ENCODE measurements at regions not wholly inside any gene's neighbourhood (a gene's known extent, or its start where the extent isn't known, plus 50 kb on each side); places are given as distances from the start of the nearest gene placed in this dataset.

GRCh38 chr7:16205466-16205865 is 215.9 kb downstream of the CRPPA start:
- DNase-seq (no peak), ATAC-seq (replicated peaks in 1 of 4) (no peak)
- WGBS (ENCODE audit: insufficient coverage), result no CpG with 5 or more reads among the region's 2 CpGs
- Histone ChIP-seq H3K36me3 (ENCODE audit: control insufficient read depth in 2 of 2, extremely low read depth in 1 of 2, insufficient read depth in 1 of 2, low read length in 1 of 2) (no peaks in the 10 kb centered on the region), H3K4me3 (ENCODE audit: control insufficient read depth in 1 of 2, extremely low read depth in 1 of 2, low read length in 1 of 2) (no peak overlapping the region), H3K27ac (ENCODE audit: low read length) (no peak overlapping the region), H3K9me3 (no peaks in the 10 kb centered on the region), H3K27me3 (replicated peaks in 1 of 2; ENCODE audit: control insufficient read depth in 2 of 2, extremely low read depth in 1 of 2, insufficient read depth in 2 of 2, low read length in 1 of 2) (no peaks in the 10 kb centered on the region), H3K4me1 (ENCODE audit: control insufficient read depth in 1 of 2, extremely low read depth in 1 of 2, insufficient read depth in 2 of 2, low read length in 2 of 2) (no peaks in the 10 kb centered on the region)
- Mint-ChIP-seq H3K4me3 (no peak overlapping the region), H3K27ac (no peak overlapping the region), H3K4me1 (no peaks in the 10 kb centered on the region), H3K9me3 (peaks cover 0 to 4% (median 0%) of the 10 kb centered on the region in 3 donors), H3K27me3 (no peaks in the 10 kb centered on the region), H3K36me3 (no peaks in the 10 kb centered on the region)
- POLR2A ChIA-PET, result no interaction called here
- CTCF ChIA-PET, result no interaction called here

DNA sequence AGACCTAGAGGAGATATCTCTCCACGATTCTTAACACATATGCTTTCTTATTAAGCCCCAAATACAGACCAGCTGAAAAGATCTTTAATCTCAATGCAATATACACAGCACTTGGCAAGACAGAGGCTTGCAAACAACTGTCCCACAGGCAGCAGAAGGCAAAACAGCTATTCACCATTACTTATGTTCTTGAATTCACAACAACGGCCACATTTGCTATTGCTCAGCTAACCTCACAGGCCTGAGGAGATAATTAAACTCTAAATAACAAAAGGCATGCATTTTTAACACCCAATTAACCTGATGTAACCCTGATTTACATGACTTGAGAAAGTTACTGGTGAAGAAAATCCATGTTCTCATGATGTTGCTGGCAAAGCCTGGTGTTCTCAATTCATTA is 216.4 kb downstream of the CRPPA start:
- Mint-ChIP-seq H3K4me1 (no peaks in the 10 kb centered on the region), H3K27me3 (no peaks in the 10 kb centered on the region), H3K36me3 (no peaks in the 10 kb centered on the region), H3K27ac (no peak overlapping the region), H3K9me3 (peaks cover 0 to 4% (median 0%) of the 10 kb centered on the region in 3 donors), H3K4me3 (no peak overlapping the region)
- H3K4me3 ChIP-seq (ENCODE audit: control insufficient read depth in 1 of 2, extremely low read depth in 1 of 2, low read length in 1 of 2), result no peak overlapping the region
- POLR2A ChIA-PET, result no interaction called here
- H3K27ac ChIP-seq (ENCODE audit: low read length), result no peak overlapping the region
- WGBS (ENCODE audit: insufficient coverage), result 71% methylated on average over 1 of the region's 2 CpGs
- ATAC-seq (replicated peaks in 1 of 4) (no peak), DNase-seq (no peak)
- H3K4me1 ChIP-seq (ENCODE audit: control insufficient read depth in 1 of 2, extremely low read depth in 1 of 2, insufficient read depth in 2 of 2, low read length in 2 of 2), result no peaks in the 10 kb centered on the region
- H3K27me3 ChIP-seq (replicated peaks in 1 of 2; ENCODE audit: control insufficient read depth in 2 of 2, extremely low read depth in 1 of 2, insufficient read depth in 2 of 2, low read length in 1 of 2), result no peaks in the 10 kb centered on the region
- H3K36me3 ChIP-seq (ENCODE audit: control insufficient read depth in 2 of 2, extremely low read depth in 1 of 2, insufficient read depth in 1 of 2, low read length in 1 of 2), result no peaks in the 10 kb centered on the region
- no peaks in the 10 kb centered on the region for H3K9me3 ChIP-seq
- CTCF ChIA-PET, result no interaction called here

DNA sequence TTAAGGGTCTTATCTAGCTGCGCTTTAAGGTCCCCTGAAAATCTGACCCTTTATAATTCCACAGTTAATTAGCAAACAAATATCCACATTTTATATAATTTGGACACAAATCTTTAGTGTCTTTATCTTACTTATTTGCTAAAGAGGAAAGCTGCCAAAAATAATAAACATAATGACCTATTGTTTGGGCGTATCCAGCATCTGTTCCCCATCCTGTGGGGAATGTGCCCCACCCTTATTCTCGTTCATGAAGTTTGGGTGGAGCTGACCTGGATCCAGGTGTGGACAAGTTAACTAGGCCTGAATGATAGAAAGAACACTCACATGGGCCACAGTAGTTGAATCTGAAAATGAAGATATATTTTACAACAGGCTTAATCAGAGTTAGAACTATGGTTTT is 218.3 kb downstream of the CRPPA start:
- no peak for DNase-seq
- ATAC-seq (replicated peaks in 1 of 4), result no peak
- Histone ChIP-seq H3K27ac (ENCODE audit: low read length) (no peak overlapping the region), H3K27me3 (replicated peaks in 1 of 2; ENCODE audit: control insufficient read depth in 2 of 2, extremely low read depth in 1 of 2, insufficient read depth in 2 of 2, low read length in 1 of 2) (no peaks in the 10 kb centered on the region), H3K9me3 (no peaks in the 10 kb centered on the region), H3K4me3 (ENCODE audit: control insufficient read depth in 1 of 2, extremely low read depth in 1 of 2, low read length in 1 of 2) (no peak overlapping the region), H3K36me3 (ENCODE audit: control insufficient read depth in 2 of 2, extremely low read depth in 1 of 2, insufficient read depth in 1 of 2, low read length in 1 of 2) (no peaks in the 10 kb centered on the region), H3K4me1 (ENCODE audit: control insufficient read depth in 1 of 2, extremely low read depth in 1 of 2, insufficient read depth in 2 of 2, low read length in 2 of 2) (no peaks in the 10 kb centered on the region)
- peaks cover 0 to 9% (median 0%) of the 10 kb centered on the region in 3 donors for H3K9me3 Mint-ChIP-seq
- H3K4me1 Mint-ChIP-seq, result no peaks in the 10 kb centered on the region
- H3K36me3 Mint-ChIP-seq, result no peaks in the 10 kb centered on the region
- 100% methylated on average over 1 of the region's 3 CpGs for WGBS (ENCODE audit: insufficient coverage)
- no peak overlapping the region for H3K27ac Mint-ChIP-seq
- no peaks in the 10 kb centered on the region for H3K27me3 Mint-ChIP-seq
- no peak overlapping the region for H3K4me3 Mint-ChIP-seq
- ChIA-PET CTCF (no interaction called here), POLR2A (no interaction called here)

GRCh38 chr7:16202303-16202702 is 219.0 kb downstream of the CRPPA start:
- Histone ChIP-seq H3K4me1 (ENCODE audit: control insufficient read depth in 1 of 2, extremely low read depth in 1 of 2, insufficient read depth in 2 of 2, low read length in 2 of 2) (no peaks in the 10 kb centered on the region), H3K4me3 (ENCODE audit: control insufficient read depth in 1 of 2, extremely low read depth in 1 of 2, low read length in 1 of 2) (no peak overlapping the region), H3K36me3 (ENCODE audit: control insufficient read depth in 2 of 2, extremely low read depth in 1 of 2, insufficient read depth in 1 of 2, low read length in 1 of 2) (no peaks in the 10 kb centered on the region), H3K27ac (ENCODE audit: low read length) (no peak overlapping the region), H3K9me3 (no peaks in the 10 kb centered on the region), H3K27me3 (replicated peaks in 1 of 2; ENCODE audit: control insufficient read depth in 2 of 2, extremely low read depth in 1 of 2, insufficient read depth in 2 of 2, low read length in 1 of 2) (no peaks in the 10 kb centered on the region)
- Mint-ChIP-seq H3K4me1 (no peaks in the 10 kb centered on the region), H3K27ac (no peak overlapping the region), H3K9me3 (peaks cover 0 to 9% (median 0%) of the 10 kb centered on the region in 3 donors), H3K36me3 (no peaks in the 10 kb centered on the region), H3K27me3 (no peaks in the 10 kb centered on the region), H3K4me3 (no peak overlapping the region)
- DNase-seq, result no peak
- ATAC-seq (replicated peaks in 1 of 4), result no peak
- POLR2A ChIA-PET, result no interaction called here
- CTCF ChIA-PET, result no interaction called here

DNA sequence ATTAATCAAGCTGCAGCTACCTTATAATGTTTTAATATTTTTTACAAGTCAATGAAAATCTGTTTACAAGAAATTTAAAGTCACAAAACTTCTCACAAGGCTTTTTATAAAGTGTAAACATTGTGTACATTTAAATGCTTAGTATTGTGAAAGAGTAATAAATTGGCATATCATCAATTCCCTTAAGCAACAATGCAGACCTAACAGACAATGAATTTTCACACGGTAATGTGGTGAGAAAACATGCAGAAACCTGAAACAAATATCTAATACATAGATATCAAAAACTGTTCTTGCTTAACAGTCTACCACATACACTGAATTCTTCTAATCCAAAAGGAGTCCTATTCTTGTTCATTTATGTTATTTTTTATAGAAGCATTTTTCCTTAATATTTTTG is 220.7 kb downstream of the CRPPA start:
- CTCF ChIA-PET, result no interaction called here
- WGBS (ENCODE audit: insufficient coverage), result no CpG with 5 or more reads among the region's 1 CpG

GRCh38 chr7:16193631-16194030 is 227.7 kb downstream of the CRPPA start:
- Histone ChIP-seq H3K36me3 (ENCODE audit: control insufficient read depth in 2 of 2, extremely low read depth in 1 of 2, insufficient read depth in 1 of 2, low read length in 1 of 2) (no peaks in the 10 kb centered on the region), H3K27me3 (replicated peaks in 1 of 2; ENCODE audit: control insufficient read depth in 2 of 2, extremely low read depth in 1 of 2, insufficient read depth in 2 of 2, low read length in 1 of 2) (no peaks in the 10 kb centered on the region), H3K4me1 (ENCODE audit: control insufficient read depth in 1 of 2, extremely low read depth in 1 of 2, insufficient read depth in 2 of 2, low read length in 2 of 2) (no peaks in the 10 kb centered on the region), H3K27ac (ENCODE audit: low read length) (no peak overlapping the region), H3K9me3 (no peaks in the 10 kb centered on the region), H3K4me3 (ENCODE audit: control insufficient read depth in 1 of 2, extremely low read depth in 1 of 2, low read length in 1 of 2) (no peak overlapping the region)
- Mint-ChIP-seq H3K9me3 (no peaks in the 10 kb centered on the region), H3K27ac (no peak overlapping the region), H3K4me1 (no peaks in the 10 kb centered on the region), H3K4me3 (no peak overlapping the region), H3K36me3 (no peaks in the 10 kb centered on the region), H3K27me3 (no peaks in the 10 kb centered on the region)
- CTCF ChIA-PET, result no interaction called here
- WGBS (ENCODE audit: insufficient coverage), result 90% methylated on average over 2 of the region's 4 CpGs
- POLR2A ChIA-PET, result no interaction called here
- ATAC-seq (replicated peaks in 1 of 4) (no peak), DNase-seq (no peak)

More for the DNA sequence above, 220.7 kb downstream of the CRPPA start:
- no peak overlapping the region for H3K27ac ChIP-seq (ENCODE audit: low read length)
- POLR2A ChIA-PET, result no interaction called here
- no peak for ATAC-seq (replicated peaks in 1 of 4)
- no peak overlapping the region for H3K4me3 ChIP-seq (ENCODE audit: control insufficient read depth in 1 of 2, extremely low read depth in 1 of 2, low read length in 1 of 2)
- H3K36me3 Mint-ChIP-seq, result no peaks in the 10 kb centered on the region
- no peaks in the 10 kb centered on the region for H3K4me1 Mint-ChIP-seq
- H3K4me1 ChIP-seq (ENCODE audit: control insufficient read depth in 1 of 2, extremely low read depth in 1 of 2, insufficient read depth in 2 of 2, low read length in 2 of 2), result no peaks in the 10 kb centered on the region
- H3K27me3 ChIP-seq (replicated peaks in 1 of 2; ENCODE audit: control insufficient read depth in 2 of 2, extremely low read depth in 1 of 2, insufficient read depth in 2 of 2, low read length in 1 of 2), result no peaks in the 10 kb centered on the region
- no peaks in the 10 kb centered on the region for H3K27me3 Mint-ChIP-seq
- no peak overlapping the region for H3K4me3 Mint-ChIP-seq
- H3K9me3 ChIP-seq, result no peaks in the 10 kb centered on the region
- H3K27ac Mint-ChIP-seq, result no peak overlapping the region
- DNase-seq, result no peak
- H3K9me3 Mint-ChIP-seq, result peaks cover 0 to 9% (median 0%) of the 10 kb centered on the region in 3 donors
- H3K36me3 ChIP-seq (ENCODE audit: control insufficient read depth in 2 of 2, extremely low read depth in 1 of 2, insufficient read depth in 1 of 2, low read length in 1 of 2), result no peaks in the 10 kb centered on the region

- Mint-ChIP-seq H3K36me3 (no peaks in the 10 kb centered on the region), H3K27ac (no peak overlapping the region), H3K27me3 (no peaks in the 10 kb centered on the region), H3K4me3 (no peak overlapping the region), H3K9me3 (peaks cover 0 to 3% (median 0%) of the 10 kb centered on the region in 3 donors), H3K4me1 (no peaks in the 10 kb centered on the region)
- ATAC-seq (replicated peaks in 1 of 4), result no peak
- ChIA-PET CTCF (no interaction called here), POLR2A (no interaction called here)
- H3K4me1 ChIP-seq (ENCODE audit: control insufficient read depth in 1 of 2, extremely low read depth in 1 of 2, insufficient read depth in 2 of 2, low read length in 2 of 2), result no peaks in the 10 kb centered on the region
- H3K27me3 ChIP-seq (replicated peaks in 1 of 2; ENCODE audit: control insufficient read depth in 2 of 2, extremely low read depth in 1 of 2, insufficient read depth in 2 of 2, low read length in 1 of 2), result no peaks in the 10 kb centered on the region
- no peak for DNase-seq
- no peak overlapping the region for H3K4me3 ChIP-seq (ENCODE audit: control insufficient read depth in 1 of 2, extremely low read depth in 1 of 2, low read length in 1 of 2)
- no peaks in the 10 kb centered on the region for H3K36me3 ChIP-seq (ENCODE audit: control insufficient read depth in 2 of 2, extremely low read depth in 1 of 2, insufficient read depth in 1 of 2, low read length in 1 of 2)
- 100% methylated on average over 1 of the region's 2 CpGs for WGBS (ENCODE audit: insufficient coverage)
- H3K27ac ChIP-seq (ENCODE audit: low read length), result no peak overlapping the region
- H3K9me3 ChIP-seq, result no peaks in the 10 kb centered on the region
Observed at GRCh38 chr7:16189026-16189715, 232.2 kb downstream of the CRPPA start.
